GM12878 (cell line): ENCODE measurements at regions not wholly inside any gene's neighbourhood (a gene's known extent, or its start where the extent isn't known, plus 50 kb on each side); places are given as distances from the start of the nearest gene placed in this dataset.

Source experiments
- ATAC-seq: fragments of 200-7000 bp; cut with Tn5 transposase; 3 replicates; pipeline ENCODE4 v1.9.1; 2020; ENCODE audit warnings: mild to moderate bottlenecking, moderate library complexity
- BruUV-seq: library from RNA; stranded (reverse); fragments of 400-500 nt; replicated peaks from 2 replicates; lab custom pipeline; 2021; lab: Mats Ljungman, UMichigan
- CTCF ChIA-PET: fragments of 300-600 bp; sonication (Branson Sonifier 250); formaldehyde crosslinking; extraction: SDS; loops from one replicate; lab custom pipeline; 2021; ENCODE audit warnings: inconsistent platforms; lab: Yijun Ruan, JAX
- POLR2A ChIA-PET: fragments of 350-600 bp; formaldehyde crosslinking; extraction: SDS; loops from one replicate; lab custom pipeline; 2021; ENCODE audit warnings: inconsistent platforms; lab: Charles Lee
- RAD21 ChIA-PET: fragments of 300-600 bp; sonication (Branson Sonifier 250); formaldehyde crosslinking; loops from one replicate; lab custom pipeline; 2023; ENCODE audit warnings: antibody characterized with exemption; ENCODE audit not compliant: unreplicated experiment; lab: Charles Lee
- SMC1A ChIA-PET: fragments of 300-600 bp; sonication (Branson Sonifier 250); formaldehyde crosslinking; loops from one replicate; lab custom pipeline; 2023; ENCODE audit not compliant: unreplicated experiment, uncharacterized antibody; lab: Charles Lee
- DNase-seq: peaks from one replicate; pipeline ENCODE4 v3.0.0-alpha.2; 2011; ENCODE audit warnings: low read depth, low spot score
- FAIRE-seq: peaks from 3 replicates; lab custom pipeline; 2011; peaks lifted over from hg19 to GRCh38; lab: Jason Lieb, UNC
- H2AFZ ChIP-seq: 2 replicates; pipeline ENCODE4 v1.6.0; 2011; ENCODE audit warnings: low read depth, low read length, control low read depth; ENCODE audit not compliant: control insufficient read depth
- H3K27ac ChIP-seq: 2 replicates; pipeline ENCODE4 v1.5.1; 2011; ENCODE audit warnings: control low read depth; ENCODE audit not compliant: control insufficient read depth, insufficient read depth
- H3K27me3 ChIP-seq, 2 experiments: replicated peaks in 1 of 2; 2 replicates each; pipeline versions ENCODE4 v1.6.0 to v1.6.1; 2011; ENCODE audit warnings: low read length in 1 of 2; ENCODE audit not compliant: control insufficient read depth in 2 of 2, insufficient read depth in 2 of 2
- H3K36me3 ChIP-seq, 2 experiments: 2 replicates each; pipeline ENCODE4 v1.5.1; 2011; ENCODE audit warnings: low read length in 1 of 2; ENCODE audit not compliant: control insufficient read depth in 2 of 2, insufficient read depth in 2 of 2
- H3K4me1 ChIP-seq: 2 replicates; pipeline ENCODE4 v1.6.1; 2011; ENCODE audit warnings: mild to moderate bottlenecking, low read length, moderate library complexity, mixed read lengths; ENCODE audit not compliant: control insufficient read depth, insufficient read depth
- H3K4me2 ChIP-seq: 2 replicates; pipeline ENCODE4 v1.6.0; 2011; ENCODE audit warnings: control low read depth; ENCODE audit not compliant: control insufficient read depth, insufficient read depth
- H3K4me3 ChIP-seq: fragments of 200-600 bp; sonication (generic); 2 replicates; pipeline ENCODE4 v1.5.1; 2016
- H3K79me2 ChIP-seq: 2 replicates; pipeline ENCODE4 v1.6.0; 2011; ENCODE audit warnings: low read length; ENCODE audit not compliant: control insufficient read depth, insufficient read depth
- H3K9ac ChIP-seq: 2 replicates; pipeline ENCODE4 v1.8.0; 2011; ENCODE audit warnings: low read length, control low read depth, mixed read lengths; ENCODE audit not compliant: control insufficient read depth, insufficient read depth
- H3K9me3 ChIP-seq: replicated peaks from 3 replicates; pipeline ENCODE4 v1.5.1; 2011; ENCODE audit warnings: mild to moderate bottlenecking, low read length; ENCODE audit not compliant: control insufficient read depth, insufficient read depth
- H4K20me1 ChIP-seq: 2 replicates; pipeline ENCODE4 v1.6.0; 2011; ENCODE audit not compliant: control insufficient read depth, insufficient read depth
- CHD2 ChIP-seq: IDR thresholded peaks from 2 replicates; pipeline ENCODE4 v1.6.1; 2011; ENCODE audit warnings: low read depth, low read length, improper control_type of control experiment, borderline replicate concordance
- HDAC6 ChIP-seq: fragments of 200-600 bp; sonication (generic); IDR thresholded peaks from one replicate; pipeline ENCODE4 v1.8.0; 2017; ENCODE audit warnings: antibody characterized with exemption; ENCODE audit not compliant: unreplicated experiment
- KLF5 ChIP-seq: fragments of 450-650 bp; IDR thresholded peaks from 2 replicates; pipeline ENCODE4 v1.6.1; 2014; ENCODE audit warnings: mild to moderate bottlenecking; ENCODE audit not compliant: partially characterized antibody
- PBX3 ChIP-seq: IDR thresholded peaks from 2 replicates; pipeline ENCODE4 v1.6.1; 2011; ENCODE audit warnings: mild to moderate bottlenecking, low read depth, low read length, moderate library complexity; ENCODE audit not compliant: insufficient replicate concordance
- POU2F2 ChIP-seq: IDR thresholded peaks from 3 replicates; pipeline ENCODE4 v1.6.1; 2011; ENCODE audit warnings: low read depth, mild to moderate bottlenecking, low read length, borderline replicate concordance
- STAT3 ChIP-seq: IDR thresholded peaks from 2 replicates; pipeline ENCODE4 v1.6.1; 2011; ENCODE audit warnings: low read depth, low read length, improper control_type of control experiment
- SUPT20H ChIP-seq: IDR thresholded peaks from 2 replicates; pipeline ENCODE4 v1.6.1; 2011; ENCODE audit warnings: low read depth, mild to moderate bottlenecking, low read length, moderate library complexity, borderline replicate concordance; ENCODE audit not compliant: control insufficient read depth
- TCF7 ChIP-seq: IDR thresholded peaks from 2 replicates; pipeline ENCODE4 v1.6.1; 2014; ENCODE audit warnings: antibody characterized with exemption, borderline replicate concordance
- WGBS: methylation state at CpG from one replicate; pipeline ENCODE4 v1.1.6; 2016; ENCODE audit warnings: low lambda C conversion rate; ENCODE audit not compliant: insufficient replicate concordance, insufficient coverage; ENCODE audit errors: missing lambda C conversion rate; 5-methylcytosine and 5-hydroxymethylcytosine counted together
- in situ Hi-C: fragments of 300-500 bp; cut with MboI; formaldehyde crosslinking; loops from 9 replicates; pipeline ENCODE4 v1.14.3; 2018; ENCODE audit warnings: mixed read lengths
- intact Hi-C: fragments of 100-400 bp; cut with micrococcal nuclease; formaldehyde crosslinking; loops from one replicate; pipeline ENCODE4 v1.14.2; 2022; ENCODE audit not compliant: unreplicated experiment

- POLR2A ChIA-PET = no interaction called here
- no TSS peak for BruUV-seq
- Histone ChIP-seq H3K4me3 (no peak overlapping the region), H3K27ac (no peak overlapping the region), H3K9me3 (no peaks in the 10 kb centered on the region), H3K79me2 (no peaks in the 10 kb centered on the region), H4K20me1 (no peaks in the 10 kb centered on the region), H3K9ac (no peak overlapping the region), H3K4me1 (no peaks in the 10 kb centered on the region), H3K4me2 (no peak overlapping the region), H2AFZ (no peak overlapping the region), H3K36me3 (no peaks in the 10 kb centered on the region), H3K27me3 (no peaks in the 10 kb centered on the region; a peak in 1 of 4 replicates)
- FAIRE-seq (no peak), DNase-seq (no peak), ATAC-seq (no peak)
- 0% methylated on average over 1 of the region's 1 CpG for WGBS
- in situ Hi-C loops (loop anchor here (5.0 to 10.0 kb wide), 2 partner anchors 924 to 1477 kb away; partner anchors contain the start of gene GRIN2A), intact Hi-C loops (loop anchor here (1.0 to 5.0 kb wide), 3 partner anchors 923 to 1251 kb away; no protein-coding TSS in a partner anchor)
- CTCF ChIA-PET = interaction anchor here (0.8 to 2.9 kb wide), 15 partner anchors 10 to 1265 kb away, joined by 3 to 16 read pairs (median 4); partner anchors contain the start of gene GRIN2A
- no peak for TF ChIP-seq HDAC6
- TF ChIP-seq TCF7 = no peak
- no peak for TF ChIP-seq SUPT20H
- TF ChIP-seq KLF5 = no peak
- no peak for TF ChIP-seq POU2F2
- TF ChIP-seq PBX3 = no peak
- no peak for TF ChIP-seq CHD2
- TF ChIP-seq STAT3 = no peak
- RAD21 ChIA-PET = interaction anchor here (0.7 to 2.7 kb wide), 3 partner anchors 118 to 1252 kb away, joined by 3 to 11 read pairs (median 3); no protein-coding TSS in a partner anchor
- SMC1A ChIA-PET = interaction anchor here (1.0 to 2.0 kb wide), 5 partner anchors 59 to 1252 kb away, joined by 3 to 7 read pairs (median 3); partner anchors contain the start of gene GRIN2A
Observed at GRCh38 chr16:9257843-9258242, 166.4 kb downstream of the HAPSTR1 start.
